Amygdala (tissue), 56 donors: ENCODE measurements at regions not wholly inside any gene's neighbourhood (a gene's known extent, or its start where the extent isn't known, plus 50 kb on each side); places are given as distances from the start of the nearest gene placed in this dataset.

Experiments used
- DNase-seq, 56 donors: peaks; one replicate each; lab custom pipeline; 2025; lab: John Stamatoyannopoulos, UW

DNA sequence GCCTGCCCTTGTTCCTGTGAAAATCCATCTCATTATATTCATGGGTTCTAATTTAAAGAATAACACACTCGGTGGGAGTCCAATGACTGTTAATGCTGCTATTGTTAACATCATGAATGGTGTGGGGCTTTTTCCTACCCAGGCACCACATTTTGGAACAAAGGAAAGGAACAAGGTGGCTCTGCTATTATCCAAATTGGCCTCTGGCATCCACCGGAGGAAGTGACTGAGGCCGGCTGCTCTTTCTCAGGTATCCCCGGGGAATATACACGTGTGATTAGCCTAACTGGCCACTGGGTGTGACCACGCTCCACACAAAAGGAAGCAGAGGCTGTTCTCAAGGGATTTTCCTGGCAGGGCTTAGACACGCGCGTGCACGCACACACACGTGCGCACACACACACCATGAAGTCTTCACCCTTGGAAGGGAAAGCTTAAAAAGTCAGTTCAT lies 601.2 kb upstream of the ARID1B start:
- DNase-seq, result peak in 20 of 56 donors; percentile 1 to 36 (median 12)

DNA sequence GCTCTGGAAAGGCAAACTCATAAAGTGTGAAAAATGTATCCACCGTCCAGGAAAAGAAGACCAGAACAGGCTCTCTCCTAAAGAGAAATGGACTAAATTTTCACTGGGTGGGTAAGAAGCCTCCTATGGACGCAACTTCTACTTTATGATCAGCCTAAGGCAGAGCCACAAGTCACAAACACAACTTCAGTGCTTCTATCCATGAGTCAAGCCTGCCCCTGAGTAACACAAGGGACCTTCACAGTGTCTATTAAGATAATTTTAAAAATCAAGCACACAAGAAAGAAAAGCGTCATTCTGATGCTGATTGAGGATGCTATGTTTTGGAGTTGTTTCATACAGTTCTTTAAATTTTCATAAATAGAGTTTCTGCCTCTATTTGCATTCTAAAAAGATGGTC lies 601.7 kb upstream of the ARID1B start:
- DNase-seq, result no peak

DNA sequence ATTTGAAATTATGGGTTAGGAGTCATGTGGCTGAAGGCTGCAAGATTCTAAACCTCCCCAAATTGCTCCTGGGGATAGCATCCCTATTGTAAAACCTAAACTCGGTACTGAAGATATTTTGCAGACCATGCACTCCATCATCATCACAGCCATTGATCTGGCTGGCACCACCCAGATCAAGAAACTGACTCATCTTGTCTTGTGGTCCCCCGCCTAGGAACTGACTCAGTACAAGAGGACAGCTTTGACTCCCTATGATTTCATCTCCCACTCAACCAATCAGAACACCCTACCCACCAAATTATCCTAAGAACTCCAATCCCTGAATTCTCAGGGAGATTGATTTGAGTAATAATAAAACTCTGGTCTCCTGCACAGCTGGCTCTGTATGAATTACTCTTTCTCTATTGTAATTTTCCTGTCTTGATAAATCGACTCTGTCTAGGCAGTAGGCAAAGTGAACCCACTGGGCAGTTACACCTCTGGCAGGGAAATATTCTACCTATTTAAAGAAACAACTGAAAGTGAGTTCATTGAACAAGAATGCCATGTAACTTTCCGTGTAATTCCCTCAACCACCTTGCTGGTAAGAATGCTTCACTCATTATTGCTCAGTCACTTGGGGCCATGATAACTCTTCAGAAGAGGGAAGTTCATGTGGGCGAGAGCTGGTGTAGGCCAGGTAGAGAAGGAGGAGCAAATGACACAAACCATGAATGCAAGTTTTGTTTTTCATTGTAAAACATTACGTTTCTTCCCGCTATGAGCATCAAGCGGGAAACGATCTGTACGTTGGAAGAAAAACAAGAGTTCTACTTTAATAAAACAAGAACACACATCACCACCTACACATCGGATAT lies 602.9 kb upstream of the ARID1B start:
- no peak for DNase-seq

DNA sequence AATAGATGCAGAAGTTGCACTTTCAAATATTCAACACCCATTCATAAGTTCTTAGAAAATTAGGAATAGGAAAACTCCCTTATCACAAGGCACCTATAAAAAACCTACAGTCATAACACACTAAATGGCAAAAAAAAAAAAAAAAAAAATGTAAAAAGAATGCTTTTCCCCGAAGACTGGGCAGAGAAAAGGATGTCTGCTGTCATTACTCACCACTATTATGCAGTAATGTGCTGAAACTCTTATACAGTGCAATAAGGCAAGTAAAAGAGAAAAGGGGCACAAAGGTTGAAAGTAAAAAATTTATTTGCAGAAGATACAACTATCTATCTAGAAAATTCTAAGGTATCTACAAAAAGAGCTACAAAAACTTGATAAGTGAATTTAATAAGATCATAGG lies 607.8 kb upstream of the ARID1B start:
- DNase-seq, result no peak

DNA sequence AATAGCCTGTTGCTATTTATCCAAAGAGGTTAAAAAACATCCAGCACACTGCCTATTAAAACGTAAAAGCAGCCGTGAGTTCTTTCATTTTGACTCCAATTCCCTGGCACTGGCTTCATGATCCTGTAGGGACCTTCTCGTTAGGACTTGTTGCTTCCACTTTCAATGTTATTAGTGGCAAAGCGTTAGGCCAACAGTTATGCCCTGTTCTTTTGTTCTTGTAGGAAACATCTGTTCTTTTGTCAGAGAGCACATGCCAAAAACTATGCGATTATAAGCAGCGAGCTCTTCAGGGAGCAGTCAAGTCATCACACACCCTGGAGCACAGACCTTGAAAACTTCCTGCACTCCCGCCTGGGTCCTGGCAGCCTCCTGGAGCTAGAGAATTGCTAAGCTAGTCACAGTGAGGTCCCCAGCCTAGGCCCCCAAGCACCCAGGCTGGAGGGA lies 609.5 kb upstream of the ARID1B start:
- no peak for DNase-seq

DNA sequence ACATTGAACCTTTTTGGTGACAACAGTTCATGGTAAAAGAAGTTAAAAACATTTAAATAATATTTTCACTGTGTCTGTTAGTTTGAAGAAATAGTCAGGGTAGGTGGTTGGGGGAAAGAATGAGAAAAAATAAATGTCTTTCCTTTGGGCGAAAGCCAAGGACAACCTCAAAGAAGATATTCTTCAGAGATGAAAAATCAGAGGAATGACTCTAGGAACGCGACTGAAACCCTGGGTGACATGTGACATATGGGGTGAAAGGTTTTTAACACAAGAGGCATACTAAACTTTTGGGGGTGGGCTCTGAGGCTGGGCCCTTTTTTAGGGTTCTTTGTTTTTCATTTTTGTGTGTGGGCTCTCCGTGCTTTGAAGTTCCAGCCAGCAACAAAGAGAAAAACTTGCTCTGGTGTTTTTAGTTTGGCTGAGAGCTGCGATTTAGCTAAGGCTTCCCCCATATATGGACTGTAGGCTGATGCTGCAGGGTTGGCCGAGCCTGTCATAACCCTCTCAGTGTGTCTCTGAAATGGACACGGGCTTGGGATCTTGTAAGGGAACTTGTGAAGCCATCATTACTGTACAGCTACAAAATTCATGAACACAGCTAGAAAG lies 610.1 kb upstream of the ARID1B start:
- no peak for DNase-seq

DNA sequence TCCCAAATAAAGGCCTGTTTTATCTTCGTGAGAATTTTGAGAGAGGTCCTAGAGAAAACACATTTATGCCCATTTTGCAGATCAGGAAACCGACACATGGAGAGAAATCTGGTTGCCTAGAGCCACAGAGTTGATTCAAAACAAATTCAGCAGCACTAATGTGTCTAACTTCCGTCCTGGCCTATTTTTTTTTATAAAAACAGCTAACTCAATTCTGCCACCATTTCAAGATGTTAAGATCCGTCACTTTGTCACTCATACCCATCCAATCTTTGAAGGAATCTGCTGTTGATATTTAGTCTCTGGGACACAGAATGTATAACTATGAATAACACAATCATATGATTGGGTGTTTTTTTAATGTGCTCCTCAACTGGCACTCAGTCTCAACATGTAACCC lies 611.1 kb upstream of the ARID1B start:
- DNase-seq, result no peak

DNA sequence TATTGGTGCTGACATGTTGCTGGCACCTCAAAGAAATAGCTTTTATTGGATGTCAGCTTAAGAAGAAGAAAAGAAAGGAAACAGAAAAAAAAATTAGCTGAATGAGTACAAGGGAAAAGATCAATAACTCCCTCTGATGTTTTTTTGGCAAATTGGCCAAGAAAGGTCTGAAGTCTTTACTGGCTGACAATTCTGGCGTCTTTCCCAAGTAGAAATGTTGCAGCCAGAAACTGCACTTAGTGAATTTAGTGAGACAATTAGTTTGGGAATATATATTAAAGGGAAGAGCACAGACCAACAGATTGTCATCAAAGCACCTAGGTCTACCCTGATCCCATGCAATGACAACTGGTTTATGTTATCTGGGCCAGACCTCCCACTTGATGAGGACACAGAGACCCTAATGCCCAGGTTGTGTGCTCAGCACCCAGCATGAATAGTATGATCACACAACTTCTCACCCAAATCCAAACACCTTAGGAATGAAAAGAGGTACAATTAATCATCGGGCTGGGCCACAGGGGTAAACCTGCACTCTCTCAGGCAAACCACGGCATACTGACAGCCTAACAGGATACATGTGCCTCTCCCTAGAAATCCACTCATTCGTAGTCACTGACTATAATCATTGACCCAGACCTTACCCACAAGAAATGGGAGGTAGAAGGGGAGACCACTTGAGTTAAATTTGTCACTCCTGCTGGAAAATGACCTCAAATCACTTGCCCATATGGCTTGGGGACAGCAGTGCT lies 612.3 kb upstream of the ARID1B start:
- DNase-seq, result no peak

DNA sequence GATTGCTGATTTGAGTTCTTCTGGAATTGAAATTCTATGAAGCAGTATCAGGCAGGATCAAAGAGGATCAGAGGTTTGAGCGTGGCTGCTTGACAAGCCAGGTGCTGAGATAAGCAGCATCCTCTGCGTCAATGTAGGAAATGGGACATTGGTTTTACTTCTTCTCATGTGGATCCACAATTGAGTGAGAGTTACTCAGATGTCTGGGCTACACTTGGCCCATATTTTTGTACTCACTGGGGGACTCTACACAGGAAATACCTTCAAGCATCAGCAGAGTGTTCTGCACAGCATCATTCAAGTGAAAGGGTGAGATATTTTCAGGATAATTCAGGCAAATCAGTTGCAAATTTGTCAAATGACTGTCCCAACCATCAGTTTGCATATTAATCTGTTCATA lies 613.9 kb upstream of the ARID1B start:
- DNase-seq, result no peak

DNA sequence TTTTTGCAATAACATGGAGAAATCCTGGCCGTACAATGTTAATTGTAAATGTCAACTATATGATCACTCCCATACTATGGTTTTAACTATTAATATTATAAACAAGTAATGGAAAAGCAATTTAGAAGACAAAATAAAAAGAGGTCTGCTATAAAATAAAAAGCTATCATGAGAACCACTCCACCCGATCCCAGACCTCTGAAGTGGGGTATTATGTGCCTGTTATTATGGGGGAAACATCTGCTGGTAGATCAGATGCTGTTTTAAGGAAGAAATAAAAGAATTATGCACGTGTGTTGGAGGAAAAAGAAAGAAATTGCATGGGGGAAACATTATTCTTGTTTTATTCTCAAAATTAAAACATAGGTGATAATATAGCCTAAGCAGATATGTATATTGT lies 615.7 kb upstream of the ARID1B start:
- no peak for DNase-seq

DNA sequence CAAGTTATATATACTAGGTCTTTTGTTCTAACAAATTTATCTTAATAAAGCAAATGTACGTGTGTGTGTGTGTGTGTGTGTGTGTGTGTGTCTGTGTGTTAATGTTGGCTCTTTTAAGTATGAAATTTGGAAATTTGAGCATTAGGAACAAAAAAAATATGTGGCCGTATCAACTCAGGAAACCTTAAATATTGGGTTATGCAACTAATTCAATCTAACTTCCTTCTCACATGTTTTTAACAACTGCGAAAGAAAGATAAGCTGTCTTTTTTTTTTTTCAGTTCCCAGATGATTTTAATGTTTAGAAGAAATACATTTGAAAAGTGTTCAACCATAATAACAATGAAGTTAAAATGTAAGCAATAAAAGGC lies 616.4 kb upstream of the ARID1B start:
- no peak for DNase-seq

DNA sequence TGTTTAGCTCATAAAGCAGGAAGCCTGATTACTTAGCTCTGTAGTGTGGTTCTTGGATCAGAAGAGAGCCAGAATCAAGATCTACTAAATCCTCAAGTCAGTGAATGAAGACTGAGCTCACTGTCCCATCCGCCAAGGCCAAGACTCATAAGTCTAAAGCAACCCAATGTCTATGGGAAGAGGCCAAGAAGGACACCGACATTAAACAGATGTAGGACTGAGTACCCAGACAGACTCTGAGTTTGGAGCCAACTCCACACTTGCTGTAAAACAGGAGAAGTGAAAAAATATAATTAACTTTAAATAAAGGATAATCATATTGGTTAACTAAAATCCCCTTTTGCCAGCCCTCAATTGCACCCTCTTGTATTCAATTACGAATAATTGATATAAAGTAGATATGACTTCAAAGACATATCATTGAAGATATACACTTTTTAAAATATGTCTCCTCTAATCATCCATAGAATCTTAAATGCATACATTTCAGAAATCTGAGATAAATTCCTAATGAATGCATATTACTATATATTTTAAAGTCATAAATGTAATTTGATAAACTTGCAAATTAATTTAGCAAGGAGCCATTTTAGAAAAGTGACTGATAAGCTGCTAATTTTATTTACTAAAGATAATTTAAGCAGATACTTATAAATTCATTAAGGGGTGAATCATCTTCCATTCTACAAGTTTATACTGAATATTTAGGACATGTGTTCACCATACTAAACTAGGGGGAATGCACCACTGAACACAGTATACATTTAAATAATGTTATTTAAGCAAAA lies 617.0 kb upstream of the ARID1B start:
- DNase-seq, result no peak

DNA sequence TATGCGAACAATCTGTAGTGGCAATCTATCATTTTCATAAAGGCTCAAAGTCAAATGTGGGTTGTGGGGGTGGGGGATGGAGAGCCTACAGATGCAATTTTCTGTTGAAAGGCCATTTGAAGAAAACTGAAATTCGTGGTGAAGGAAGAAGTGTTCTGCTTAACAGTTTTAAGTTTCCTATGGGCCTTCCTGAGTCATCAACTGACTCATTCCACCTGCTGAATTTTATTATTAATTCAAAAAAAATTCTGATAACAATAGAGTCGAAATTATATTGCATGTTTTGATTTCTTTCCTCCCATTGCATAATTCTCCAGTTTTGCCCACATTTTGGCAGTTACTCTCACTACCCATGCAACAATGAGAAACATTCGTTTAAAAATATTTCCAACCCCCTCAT lies 622.3 kb upstream of the ARID1B start:
- DNase-seq, result no peak

DNA sequence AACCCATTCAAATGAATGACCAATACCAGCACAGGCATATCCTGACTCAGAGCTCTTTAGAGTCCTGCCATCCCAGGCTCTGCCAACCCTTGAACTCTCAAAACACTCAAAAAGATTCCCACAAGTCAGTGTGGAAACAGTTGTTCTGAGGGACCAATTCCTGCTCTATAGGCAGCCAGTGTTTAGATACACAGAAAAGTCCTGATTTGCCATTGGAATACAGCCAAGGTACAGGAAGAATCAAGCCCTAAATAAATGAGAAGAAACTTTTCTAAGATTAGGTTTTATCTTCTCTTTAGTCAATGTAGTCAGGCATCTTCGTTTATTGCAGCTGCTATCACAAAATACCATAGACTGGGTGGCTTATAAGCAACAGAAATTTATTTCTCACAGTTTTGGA lies 626.8 kb upstream of the ARID1B start:
- no peak for DNase-seq

DNA sequence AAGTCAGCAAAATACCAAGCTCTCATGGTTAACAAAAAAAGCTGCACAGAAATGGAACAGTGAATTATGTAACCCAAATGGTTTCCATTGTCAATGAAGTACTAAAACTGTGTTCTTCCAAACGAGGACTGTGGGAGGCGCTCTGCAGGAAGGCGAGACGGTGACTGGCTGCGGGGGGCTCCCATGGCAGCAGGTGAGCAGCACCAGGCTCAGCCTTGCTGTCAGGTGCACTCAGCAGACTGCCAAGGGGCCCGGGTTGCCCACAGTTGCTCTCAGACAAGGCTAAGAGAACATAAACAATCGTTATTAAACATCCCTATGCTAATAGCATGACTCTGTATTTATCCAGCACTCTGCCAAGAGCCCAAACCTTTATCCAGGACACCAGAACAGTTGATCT lies 630.3 kb upstream of the ARID1B start:
- DNase-seq, result no peak

DNA sequence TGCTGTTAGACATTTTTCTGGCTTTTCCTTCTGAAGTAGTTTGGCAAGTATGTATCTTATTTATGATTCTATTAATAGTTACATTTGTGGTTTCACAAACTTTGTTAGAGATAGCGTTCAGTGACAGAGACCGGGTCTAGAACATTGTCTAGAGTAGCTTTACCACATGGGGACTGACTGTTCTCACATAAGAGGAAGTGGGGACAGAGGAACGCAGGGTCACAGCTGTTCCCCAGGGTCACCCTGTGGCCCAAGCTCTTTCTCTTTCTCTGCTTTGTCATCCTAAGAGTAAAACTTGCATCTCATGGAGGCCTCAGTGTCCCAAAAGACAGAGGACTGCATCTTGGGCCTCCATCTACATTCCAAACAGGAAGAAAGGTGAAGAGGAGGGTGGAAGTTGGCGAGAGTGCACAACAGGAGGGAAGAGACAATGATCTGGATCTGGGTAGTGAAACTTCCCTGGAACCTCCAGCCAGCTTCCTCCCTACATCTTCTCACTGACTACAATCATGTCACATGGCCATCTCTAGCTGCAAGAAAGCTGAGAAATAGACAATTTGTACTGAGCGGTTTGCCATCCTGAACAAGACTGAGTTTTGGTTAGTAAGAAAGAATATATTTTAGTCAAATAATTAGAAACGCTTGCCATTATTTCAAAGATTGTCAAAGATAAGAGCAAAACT lies 645.8 kb upstream of the ARID1B start:
- no peak for DNase-seq

DNA sequence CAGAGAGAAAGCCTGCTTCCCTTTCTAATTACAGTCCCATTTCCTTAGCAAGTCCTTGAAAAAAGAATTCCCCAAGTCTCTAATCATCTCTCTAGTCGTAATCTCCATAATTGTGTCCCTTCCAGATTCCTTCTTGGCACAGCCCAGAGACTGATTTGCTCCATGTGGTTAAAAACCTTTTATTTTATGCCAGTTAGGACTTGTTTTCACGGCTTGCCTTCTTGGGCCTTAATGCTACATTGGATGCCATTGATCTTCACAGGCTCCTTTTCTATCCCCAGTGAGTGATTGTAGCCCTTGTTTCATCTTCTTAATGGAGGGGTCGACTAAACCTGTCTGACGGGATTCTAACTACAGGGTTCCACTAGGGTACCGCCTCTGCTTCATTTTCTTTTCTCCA lies 650.6 kb upstream of the ARID1B start:
- DNase-seq, result no peak

DNA sequence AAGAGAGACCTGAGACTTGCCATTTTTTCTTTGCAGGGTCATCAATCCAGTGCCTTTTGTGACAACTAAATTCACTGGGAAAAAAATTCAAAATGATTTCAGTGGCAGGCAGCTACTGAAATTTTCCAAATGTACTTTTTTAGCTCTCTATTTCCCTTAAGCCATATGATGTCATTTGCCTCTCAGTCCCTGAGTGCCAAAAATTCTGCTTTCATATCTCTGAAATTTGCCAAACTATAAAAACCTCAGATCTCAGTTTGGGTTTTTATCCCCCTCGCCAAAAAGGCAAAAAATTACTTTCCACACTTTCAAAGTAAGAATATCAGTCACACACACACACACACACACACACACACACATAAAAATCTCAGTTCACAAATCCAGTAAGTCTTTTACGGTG lies 651.3 kb upstream of the ARID1B start:
- no peak for DNase-seq

DNA sequence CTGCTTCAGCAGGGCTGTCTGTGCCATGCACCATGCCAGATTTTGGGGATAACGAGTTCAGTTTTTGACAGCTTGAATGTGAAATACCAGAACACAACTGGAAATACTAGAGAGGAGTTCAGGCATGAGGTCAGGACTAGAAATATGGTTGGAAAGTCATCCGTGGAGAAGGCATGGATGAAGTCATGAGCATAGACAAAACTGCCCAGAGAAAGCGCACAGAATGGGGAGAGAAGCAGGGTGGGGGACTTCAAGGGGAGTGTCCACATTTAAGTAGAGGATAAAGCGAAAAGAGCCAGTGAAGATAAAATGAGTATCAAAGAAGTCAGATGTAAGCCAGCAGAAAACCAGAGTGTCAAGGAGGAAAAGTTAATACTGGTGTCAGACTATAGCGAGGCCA lies 653.4 kb upstream of the ARID1B start:
- DNase-seq, result no peak

DNA sequence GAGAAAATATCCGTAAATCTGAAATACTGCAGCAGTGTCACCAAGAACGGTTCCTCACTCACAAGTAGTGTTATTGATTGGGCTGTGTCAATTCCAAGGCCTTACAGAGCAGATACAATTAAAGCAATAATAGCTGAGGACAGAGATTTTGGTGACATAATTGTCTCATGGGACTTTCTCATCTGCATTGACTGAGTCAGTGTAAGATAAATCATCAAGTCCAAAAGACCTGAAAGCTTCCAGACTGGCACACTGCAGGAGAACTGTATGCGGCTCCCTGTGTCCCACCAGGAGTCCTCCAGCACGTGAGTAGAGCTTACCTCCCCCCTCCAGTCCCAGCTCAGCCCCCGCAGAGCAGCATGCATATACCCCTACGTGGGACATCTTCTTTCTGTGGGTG lies 655.2 kb upstream of the ARID1B start:
- no peak for DNase-seq
